ENCODE measurements at regions not wholly inside any gene's neighbourhood (a gene's known extent, or its start where the extent isn't known, plus 50 kb on each side); places are given as distances from the start of the nearest gene placed in this dataset.

- TF ChIP-seq EZH2 (IDR thresholded peaks at IDR 0.05; ENCODE audit: low read depth): no peak
- no peak for TF ChIP-seq CTCF (conservative IDR thresholded peaks at IDR 0.05)
Observed at GRCh38 chr6:92270365-92270764, 1149.0 kb downstream of the EPHA7 start.
